NCI-H345 (cell line): ENCODE measurements at regions not wholly inside any gene's neighbourhood (a gene's known extent, or its start where the extent isn't known, plus 50 kb on each side); places are given as distances from the start of the nearest gene placed in this dataset.
"Not testable (repeated sequence)": the region's sequence is repeated elsewhere in the genome, so short reads cannot be mapped to it uniquely, and the experiment has no call there.

Experiments
- DNase-seq: peaks from one replicate; lab custom pipeline; 2025; lab: John Stamatoyannopoulos, UW

- DNase-seq = no peak
Measured at GRCh38 chr1:96074876-96075577, 646.6 kb upstream of the PTBP2 start.

- DNase-seq = no peak
Measured at GRCh38 chr1:96075704-96076455, 645.7 kb upstream of the PTBP2 start.

GRCh38 chr1:96076589-96076988, 645.0 kb upstream of the PTBP2 start:
- no peak for DNase-seq

GRCh38 chr1:96079581-96079980, 642.0 kb upstream of the PTBP2 start:
- no peak for DNase-seq

GRCh38 chr1:96080925-96081324, 640.7 kb upstream of the PTBP2 start:
- no peak for DNase-seq

GRCh38 chr1:96087719-96088118, 633.9 kb upstream of the PTBP2 start:
- DNase-seq = no peak

GRCh38 chr1:96090134-96090533, 631.5 kb upstream of the PTBP2 start:
- no peak for DNase-seq

- no peak for DNase-seq
Measured at GRCh38 chr1:96095849-96096612, 625.6 kb upstream of the PTBP2 start.

GRCh38 chr1:96096613-96097321, 624.8 kb upstream of the PTBP2 start:
- DNase-seq = no peak

- DNase-seq = no peak
Measured at GRCh38 chr1:96104506-96104905, 617.1 kb upstream of the PTBP2 start.

- no peak for DNase-seq
Measured at GRCh38 chr1:96104906-96105305, 616.7 kb upstream of the PTBP2 start.

- DNase-seq = no peak
Measured at GRCh38 chr1:96116731-96117130, 604.9 kb upstream of the PTBP2 start.

GRCh38 chr1:96130432-96130831, 591.2 kb upstream of the PTBP2 start:
- no peak for DNase-seq

- no peak for DNase-seq
Measured at GRCh38 chr1:96144636-96145035, 576.9 kb upstream of the PTBP2 start.

GRCh38 chr1:96145492-96145891, 576.1 kb upstream of the PTBP2 start:
- no peak for DNase-seq

- DNase-seq = not testable (repeated sequence)
Measured at GRCh38 chr1:96152957-96153356, 568.6 kb upstream of the PTBP2 start.

GRCh38 chr1:96157101-96157500, 564.5 kb upstream of the PTBP2 start:
- DNase-seq = no peak

GRCh38 chr1:96159379-96159778, 562.2 kb upstream of the PTBP2 start:
- DNase-seq = no peak

GRCh38 chr1:96164053-96164452, 557.5 kb upstream of the PTBP2 start:
- DNase-seq = no peak

GRCh38 chr1:96178053-96178452, 543.5 kb upstream of the PTBP2 start:
- no peak for DNase-seq

GRCh38 chr1:96183485-96183884, 538.1 kb upstream of the PTBP2 start:
- DNase-seq = no peak

GRCh38 chr1:96183928-96184327, 537.7 kb upstream of the PTBP2 start:
- no peak for DNase-seq
